Mesendoderm (in vitro differentiated cells): ENCODE measurements at regions not wholly inside any gene's neighbourhood (a gene's known extent, or its start where the extent isn't known, plus 50 kb on each side); places are given as distances from the start of the nearest gene placed in this dataset.

ENCODE experiments used
- DNase-seq: peaks from one replicate; pipeline ENCODE4 v3.0.0; 2013
- H2AK5ac ChIP-seq: 2 replicates; pipeline ENCODE4 v1.6.1; 2013; ENCODE audit warnings: low read length, inconsistent platforms
- H2BK120ac ChIP-seq: 2 replicates; pipeline ENCODE4 v1.6.1; 2013; ENCODE audit warnings: low read depth, mild to moderate bottlenecking, low read length, moderate library complexity, mixed read lengths
- H2BK15ac ChIP-seq: replicated peaks from 2 replicates; pipeline ENCODE4 v1.6.1; 2013; ENCODE audit warnings: low read depth, mild to moderate bottlenecking, moderate library complexity
- H2BK5ac ChIP-seq: 2 replicates; pipeline ENCODE4 v1.6.1; 2013; ENCODE audit warnings: low read length, inconsistent platforms
- H3K18ac ChIP-seq: 2 replicates; pipeline ENCODE4 v1.6.1; 2013; ENCODE audit warnings: mild to moderate bottlenecking, low read length, mixed read lengths
- H3K23ac ChIP-seq: one replicate; pipeline ENCODE4 v1.6.1; 2013; ENCODE audit warnings: low read length
- H3K27ac ChIP-seq: 2 replicates; pipeline ENCODE4 v1.5.1; 2013; ENCODE audit warnings: low read depth, mild to moderate bottlenecking, inconsistent platforms, low read length, moderate library complexity
- H3K27me3 ChIP-seq: 2 replicates; pipeline ENCODE4 v1.6.1; 2013; ENCODE audit warnings: low read length, control low read depth, mild to moderate bottlenecking, inconsistent platforms; ENCODE audit not compliant: insufficient read depth, poor library complexity
- H3K36me3 ChIP-seq: 2 replicates; pipeline ENCODE4 v1.6.1; 2013; ENCODE audit warnings: low read length, inconsistent platforms; ENCODE audit not compliant: control insufficient read depth, insufficient read depth
- H3K4ac ChIP-seq: one replicate; pipeline ENCODE4 v1.6.1; 2013; ENCODE audit warnings: low read depth, mild to moderate bottlenecking, low read length, moderate library complexity
- H3K4me1 ChIP-seq: 2 replicates; pipeline ENCODE4 v1.6.1; 2013; ENCODE audit warnings: low read depth, low read length, inconsistent platforms; ENCODE audit not compliant: control insufficient read depth
- H3K4me2 ChIP-seq: 2 replicates; pipeline ENCODE4 v1.6.1; 2013; ENCODE audit warnings: low read length
- H3K4me3 ChIP-seq: 2 replicates; pipeline ENCODE4 v1.5.1; 2013; ENCODE audit warnings: mild to moderate bottlenecking, low read length
- H3K56ac ChIP-seq: one replicate; pipeline ENCODE4 v1.6.1; 2013; ENCODE audit warnings: low read length
- H3K79me1 ChIP-seq: 2 replicates; pipeline ENCODE4 v1.6.1; 2013; ENCODE audit warnings: low read length, inconsistent platforms
- H3K79me2 ChIP-seq: 2 replicates; pipeline ENCODE4 v1.6.1; 2013; ENCODE audit warnings: mild to moderate bottlenecking, low read length; ENCODE audit not compliant: control insufficient read depth, insufficient read depth
- H3K9ac ChIP-seq: 2 replicates; pipeline ENCODE4 v1.6.1; 2013; ENCODE audit warnings: low read length, inconsistent platforms
- H4K5ac ChIP-seq: one replicate; pipeline ENCODE4 v1.6.1; 2013; ENCODE audit warnings: low read length
- H4K8ac ChIP-seq: one replicate; pipeline ENCODE4 v1.6.1; 2013; ENCODE audit warnings: low read depth, mild to moderate bottlenecking, control low read depth, low read length, moderate library complexity
- WGBS: extraction: QIAGEN DNeasy Blood & Tissue Kit; methylation state at CpG from one replicate; pipeline ENCODE4 v1.1.7; 2013; ENCODE audit warnings: low lambda C conversion rate, missing lambda C conversion rate; ENCODE audit not compliant: insufficient coverage; ENCODE audit errors: extremely low coverage; 5-methylcytosine and 5-hydroxymethylcytosine counted together

GRCh38 chr16:86124321-86124720 lies 225.4 kb downstream of the IRF8 start:
- no peak for DNase-seq

GRCh38 chr16:86126891-86127290 lies 227.9 kb downstream of the IRF8 start:
- Histone ChIP-seq H3K79me2 (no peaks in the 10 kb centered on the region), H3K27ac (no peak overlapping the region), H3K27me3 (no peaks in the 10 kb centered on the region), H3K4ac (no peak overlapping the region), H3K4me3 (no peak overlapping the region), H2BK5ac (no peak overlapping the region), H3K56ac (no peak overlapping the region), H2BK15ac (no peak overlapping the region), H2BK120ac (no peak overlapping the region), H2AK5ac (no peak overlapping the region), H3K23ac (no peak overlapping the region), H3K18ac (no peak overlapping the region), H3K79me1 (no peaks in the 10 kb centered on the region), H4K8ac (no peak overlapping the region), H3K4me2 (no peak overlapping the region), H3K9ac (no peak overlapping the region), H3K36me3 (no peaks in the 10 kb centered on the region), H3K4me1 (no peaks in the 10 kb centered on the region), H4K5ac (no peak overlapping the region)
- WGBS: no CpG with 5 or more reads among the region's 12 CpGs
- DNase-seq: no peak

More at GRCh38 chr16:86124321-86124720, 225.4 kb downstream of the IRF8 start:
- no peak overlapping the region for H3K9ac ChIP-seq
- H3K4me3 ChIP-seq: no peak overlapping the region
- WGBS: no CpG with 5 or more reads among the region's 4 CpGs
- H4K5ac ChIP-seq: no peak overlapping the region
- no peaks in the 10 kb centered on the region for H3K27me3 ChIP-seq
- no peak overlapping the region for H3K56ac ChIP-seq
- no peak overlapping the region for H4K8ac ChIP-seq
- no peaks in the 10 kb centered on the region for H3K4me1 ChIP-seq
- H3K4me2 ChIP-seq: no peak overlapping the region
- H2BK120ac ChIP-seq: no peak overlapping the region
- H3K79me1 ChIP-seq: no peaks in the 10 kb centered on the region
- no peak overlapping the region for H2BK5ac ChIP-seq
- H3K23ac ChIP-seq: no peak overlapping the region
- H3K36me3 ChIP-seq: no peaks in the 10 kb centered on the region
- no peaks in the 10 kb centered on the region for H3K79me2 ChIP-seq
- H3K27ac ChIP-seq: no peak overlapping the region
- no peak overlapping the region for H3K18ac ChIP-seq
- no peak overlapping the region for H2BK15ac ChIP-seq
- H3K4ac ChIP-seq: no peak overlapping the region
- no peak overlapping the region for H2AK5ac ChIP-seq

GRCh38 chr16:86127366-86127765 lies 228.4 kb downstream of the IRF8 start:
- Histone ChIP-seq H3K4ac (no peak overlapping the region), H3K4me2 (no peak overlapping the region), H3K18ac (no peak overlapping the region), H4K8ac (no peak overlapping the region), H3K27ac (no peak overlapping the region), H2BK120ac (no peak overlapping the region), H3K4me1 (no peaks in the 10 kb centered on the region), H4K5ac (no peak overlapping the region), H3K23ac (no peak overlapping the region), H3K9ac (no peak overlapping the region), H3K79me2 (no peaks in the 10 kb centered on the region), H3K27me3 (no peaks in the 10 kb centered on the region), H2BK5ac (no peak overlapping the region), H2BK15ac (no peak overlapping the region), H3K36me3 (no peaks in the 10 kb centered on the region), H3K4me3 (no peak overlapping the region), H3K56ac (no peak overlapping the region), H2AK5ac (no peak overlapping the region), H3K79me1 (no peaks in the 10 kb centered on the region)
- no CpG with 5 or more reads among the region's 13 CpGs for WGBS
- DNase-seq: no peak

- Histone ChIP-seq H3K27ac (no peak overlapping the region), H3K9ac (no peak overlapping the region), H3K4ac (no peak overlapping the region), H4K8ac (no peak overlapping the region), H3K4me2 (no peak overlapping the region), H3K4me1 (no peaks in the 10 kb centered on the region), H3K4me3 (no peak overlapping the region), H3K27me3 (no peaks in the 10 kb centered on the region), H2AK5ac (no peak overlapping the region), H4K5ac (no peak overlapping the region), H3K18ac (no peak overlapping the region), H3K79me1 (no peaks in the 10 kb centered on the region), H3K79me2 (no peaks in the 10 kb centered on the region), H3K36me3 (no peaks in the 10 kb centered on the region), H2BK5ac (no peak overlapping the region), H2BK120ac (no peak overlapping the region), H2BK15ac (no peak overlapping the region), H3K23ac (no peak overlapping the region), H3K56ac (no peak overlapping the region)
- DNase-seq: no peak
- WGBS: no CpG with 5 or more reads among the region's 9 CpGs
Observed at GRCh38 chr16:86128246-86128645, 229.3 kb downstream of the IRF8 start.

- no peak for DNase-seq
- no peaks in the 10 kb centered on the region for H3K4me1 ChIP-seq
- H3K4me3 ChIP-seq: no peak overlapping the region
- no CpG with 5 or more reads among the region's 3 CpGs for WGBS
- no peak overlapping the region for H2BK15ac ChIP-seq
- H3K23ac ChIP-seq: no peak overlapping the region
- H3K4ac ChIP-seq: no peak overlapping the region
- H4K5ac ChIP-seq: no peak overlapping the region
- H2BK120ac ChIP-seq: no peak overlapping the region
- no peaks in the 10 kb centered on the region for H3K79me1 ChIP-seq
- H3K27ac ChIP-seq: no peak overlapping the region
- no peaks in the 10 kb centered on the region for H3K79me2 ChIP-seq
- no peak overlapping the region for H3K56ac ChIP-seq
- no peak overlapping the region for H4K8ac ChIP-seq
- no peak overlapping the region for H3K9ac ChIP-seq
- H3K4me2 ChIP-seq: no peak overlapping the region
- H2BK5ac ChIP-seq: no peak overlapping the region
- no peaks in the 10 kb centered on the region for H3K36me3 ChIP-seq
- H3K18ac ChIP-seq: no peak overlapping the region
- no peak overlapping the region for H2AK5ac ChIP-seq
- H3K27me3 ChIP-seq: no peaks in the 10 kb centered on the region
Observed at GRCh38 chr16:86129541-86129940, 230.6 kb downstream of the IRF8 start.

- no peaks in the 10 kb centered on the region for H3K27me3 ChIP-seq
- no peaks in the 10 kb centered on the region for H3K4me1 ChIP-seq
- H2BK120ac ChIP-seq: no peak overlapping the region
Observed at GRCh38 chr16:86133377-86133776, 234.4 kb downstream of the IRF8 start.

More at GRCh38 chr16:86133377-86133776, 234.4 kb downstream of the IRF8 start:
- Histone ChIP-seq H2BK5ac (no peak overlapping the region), H3K4me3 (no peak overlapping the region), H3K4me2 (no peak overlapping the region), H2AK5ac (no peak overlapping the region), H4K8ac (no peak overlapping the region), H3K18ac (no peak overlapping the region), H3K79me2 (no peaks in the 10 kb centered on the region), H3K23ac (no peak overlapping the region), H3K4ac (no peak overlapping the region), H3K36me3 (no peaks in the 10 kb centered on the region), H2BK15ac (no peak overlapping the region), H3K79me1 (no peaks in the 10 kb centered on the region), H3K9ac (no peak overlapping the region), H3K56ac (no peak overlapping the region), H3K27ac (no peak overlapping the region), H4K5ac (no peak overlapping the region)
- WGBS: no CpG with 5 or more reads among the region's 7 CpGs
- DNase-seq: no peak
